H9 (cell line): ENCODE measurements at regions not wholly inside any gene's neighbourhood (a gene's known extent, or its start where the extent isn't known, plus 50 kb on each side); places are given as distances from the start of the nearest gene placed in this dataset.

Source experiments
- DNase-seq: peaks from one replicate; pipeline ENCODE4 v3.0.0-alpha.2; 2017
- H2AFZ ChIP-seq: one replicate; pipeline ENCODE4 v1.6.1; 2013; ENCODE audit warnings: mild to moderate bottlenecking, low read length, control low read depth, moderate library complexity
- H2AK5ac ChIP-seq: 2 replicates; pipeline ENCODE4 v1.6.1; 2013; ENCODE audit warnings: low read length, control low read depth, mixed read lengths; ENCODE audit not compliant: insufficient read length
- H2BK120ac ChIP-seq: one replicate; pipeline ENCODE4 v1.6.1; 2013; ENCODE audit warnings: low read depth, mild to moderate bottlenecking, low read length, control low read depth, inconsistent platforms; ENCODE audit not compliant: poor library complexity, severe bottlenecking
- H2BK12ac ChIP-seq: 2 replicates; pipeline ENCODE4 v1.6.1; 2013; ENCODE audit warnings: low read length, control low read depth, mixed read lengths, low read depth; ENCODE audit not compliant: insufficient read length
- H2BK15ac ChIP-seq: 2 replicates; pipeline ENCODE4 v1.6.1; 2013; ENCODE audit warnings: low read depth, low read length, control low read depth
- H2BK20ac ChIP-seq: one replicate; pipeline ENCODE4 v1.6.1; 2013; ENCODE audit warnings: low read depth, mild to moderate bottlenecking, low read length, control low read depth, inconsistent platforms; ENCODE audit not compliant: poor library complexity, severe bottlenecking
- H2BK5ac ChIP-seq: 2 replicates; pipeline ENCODE4 v1.6.1; 2013; ENCODE audit warnings: low read length, control low read depth, mixed read lengths; ENCODE audit not compliant: insufficient read length
- H3K14ac ChIP-seq: 2 replicates; pipeline ENCODE4 v1.6.1; 2013; ENCODE audit warnings: low read length, control low read depth; ENCODE audit not compliant: insufficient read depth
- H3K18ac ChIP-seq: 2 replicates; pipeline ENCODE4 v1.6.1; 2013; ENCODE audit warnings: low read depth, mild to moderate bottlenecking, mixed read lengths, low read length, control low read depth; ENCODE audit not compliant: insufficient read length
- H3K23ac ChIP-seq: 2 replicates; pipeline ENCODE4 v1.6.1; 2013; ENCODE audit warnings: low read length, control low read depth, mixed read lengths, low read depth; ENCODE audit not compliant: insufficient read length
- H3K23me2 ChIP-seq: 2 replicates; pipeline ENCODE4 v1.6.1; 2013; ENCODE audit warnings: low read depth, mild to moderate bottlenecking, mixed read lengths, low read length, control low read depth; ENCODE audit not compliant: insufficient read length, poor library complexity, severe bottlenecking
- H3K27ac ChIP-seq: 2 replicates; pipeline ENCODE4 v1.5.1; 2013; ENCODE audit warnings: low read length, control low read depth, mixed read lengths, low read depth; ENCODE audit not compliant: insufficient read length
- H3K27me3 ChIP-seq: 2 replicates; pipeline ENCODE4 v1.6.1; 2013; ENCODE audit warnings: low read length, control low read depth, inconsistent platforms; ENCODE audit not compliant: insufficient read depth
- H3K4ac ChIP-seq: 2 replicates; pipeline ENCODE4 v1.6.1; 2013; ENCODE audit warnings: low read depth, mild to moderate bottlenecking, control low read depth, inconsistent platforms, low read length, moderate library complexity
- H3K4me1 ChIP-seq: 2 replicates; pipeline ENCODE4 v1.6.1; 2013; ENCODE audit warnings: low read length, control low read depth, inconsistent platforms; ENCODE audit not compliant: insufficient read depth
- H3K4me2 ChIP-seq: 2 replicates; pipeline ENCODE4 v1.6.1; 2013; ENCODE audit warnings: low read length, control low read depth, mixed read lengths; ENCODE audit not compliant: insufficient read length, insufficient read depth
- H3K56ac ChIP-seq: 2 replicates; pipeline ENCODE4 v1.6.1; 2013; ENCODE audit warnings: low read depth, mild to moderate bottlenecking, mixed read lengths, low read length, control low read depth; ENCODE audit not compliant: insufficient read length
- H3K79me1 ChIP-seq: 2 replicates; pipeline ENCODE4 v1.6.1; 2013; ENCODE audit warnings: low read depth, mild to moderate bottlenecking, moderate library complexity, low read length, control low read depth, inconsistent platforms; ENCODE audit not compliant: insufficient read depth, poor library complexity, severe bottlenecking
- H3K79me2 ChIP-seq: 2 replicates; pipeline ENCODE4 v1.6.1; 2013; ENCODE audit warnings: low read length, control low read depth, inconsistent platforms; ENCODE audit not compliant: insufficient read depth
- H3K9ac ChIP-seq: 2 replicates; pipeline ENCODE4 v1.6.1; 2013; ENCODE audit warnings: low read length, control low read depth, mixed read lengths; ENCODE audit not compliant: insufficient read length; ENCODE audit errors: extremely low read depth
- H3K9me3 ChIP-seq: one replicate; pipeline ENCODE4 v1.6.1; 2013; ENCODE audit warnings: low read depth, low read length, inconsistent platforms; ENCODE audit not compliant: control insufficient read depth
- H3T11ph ChIP-seq: one replicate; pipeline ENCODE4 v1.6.1; 2013; ENCODE audit warnings: mild to moderate bottlenecking, low read length, control low read depth, inconsistent platforms
- H4K20me1 ChIP-seq: one replicate; pipeline ENCODE4 v1.6.1; 2013; ENCODE audit not compliant: control insufficient read depth, insufficient read length, insufficient read depth
- H4K5ac ChIP-seq: 2 replicates; pipeline ENCODE4 v1.6.1; 2013; ENCODE audit warnings: low read depth, mild to moderate bottlenecking, mixed read lengths, low read length, control low read depth; ENCODE audit not compliant: insufficient read length
- H4K8ac ChIP-seq: replicated peaks from 2 replicates; pipeline ENCODE4 v1.6.1; 2013; ENCODE audit warnings: low read length, control low read depth, mixed read lengths, low read depth; ENCODE audit not compliant: insufficient read length
- H4K91ac ChIP-seq: 2 replicates; pipeline ENCODE4 v1.6.1; 2013; ENCODE audit warnings: low read depth, mild to moderate bottlenecking, moderate library complexity, mixed read lengths, low read length, control low read depth; ENCODE audit not compliant: insufficient read length
- H3K27ac Mint-ChIP-seq, 3 experiments: 2 replicates in 2 of 3; 3 replicates in 1 of 3; pipeline ENCODE4 v1.8.0; 2020 to 2021; ENCODE audit warnings: mixed read lengths in 3 of 3, mild to moderate bottlenecking in 1 of 3, moderate library complexity in 1 of 3
- H3K27me3 Mint-ChIP-seq: 2 replicates; pipeline ENCODE4 v1.8.0; 2021; ENCODE audit warnings: low read depth, mild to moderate bottlenecking, moderate library complexity, mixed read lengths
- H3K36me3 Mint-ChIP-seq, 3 experiments: 2 replicates in 2 of 3; 3 replicates in 1 of 3; pipeline ENCODE4 v1.8.0; 2020 to 2021; ENCODE audit warnings: low read depth in 3 of 3, mixed read lengths in 3 of 3; ENCODE audit not compliant: insufficient read depth in 1 of 3
- H3K4me1 Mint-ChIP-seq, 2 experiments: 2 replicates each; pipeline ENCODE4 v1.8.0; 2020; ENCODE audit warnings: mixed read lengths in 2 of 2
- H3K4me3 Mint-ChIP-seq, 2 experiments: 2 replicates in 1 of 2; 3 replicates in 1 of 2; pipeline ENCODE4 v1.8.0; 2020 to 2021; ENCODE audit warnings: mild to moderate bottlenecking in 2 of 2, mixed read lengths in 2 of 2, moderate library complexity in 1 of 2
- H3K9me3 Mint-ChIP-seq, 2 experiments: 2 replicates in 1 of 2; 3 replicates in 1 of 2; pipeline ENCODE4 v1.8.0; 2020; ENCODE audit warnings: mild to moderate bottlenecking in 2 of 2, mixed read lengths in 2 of 2, moderate library complexity in 1 of 2
- CTCF ChIP-seq: fragments of 200-600 bp; sonication (generic); conservative IDR thresholded peaks from 3 replicates; pipeline ENCODE4 v1.8.0; 2021; ENCODE audit warnings: antibody characterized with exemption, mild to moderate bottlenecking
- WGBS: extraction: QIAGEN DNeasy Blood & Tissue Kit; methylation state at CpG from one replicate; pipeline ENCODE4 v1.1.7; 2013; ENCODE audit warnings: missing lambda C conversion rate, low lambda C conversion rate, mixed read lengths; ENCODE audit not compliant: insufficient read length; ENCODE audit errors: extremely low coverage; 5-methylcytosine and 5-hydroxymethylcytosine counted together

DNA sequence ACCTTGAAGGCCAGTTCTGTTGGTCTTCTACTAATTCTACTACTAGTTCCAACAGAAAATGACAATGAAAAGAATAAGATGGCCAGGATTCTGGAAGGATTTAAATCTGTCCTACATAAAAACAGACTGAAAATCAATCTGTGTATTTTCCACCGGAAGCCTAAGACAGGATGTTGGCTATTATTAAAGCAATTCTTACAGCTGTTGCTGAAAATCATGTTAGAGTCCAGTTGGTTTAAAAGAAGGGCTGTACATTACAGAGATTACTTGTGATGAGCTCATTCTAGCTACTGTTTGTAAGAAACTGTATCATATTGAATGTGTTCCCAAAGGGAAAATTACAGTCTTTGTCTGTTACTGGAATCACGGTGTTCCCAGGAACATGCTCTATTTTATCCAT, 54.8 kb upstream of the MAGEB16 start:
- H3K4me1 Mint-ChIP-seq = no peaks in the 10 kb centered on the region
- Histone ChIP-seq H3T11ph (no peak overlapping the region), H3K4ac (no peak overlapping the region), H2AFZ (no peak overlapping the region), H2BK20ac (no peak overlapping the region), H2BK120ac (no peak overlapping the region), H3K27me3 (no peaks in the 10 kb centered on the region; the same call in 1 of the 2 replicates), H2BK5ac (no peak overlapping the region), H3K27ac (no peak overlapping the region), H3K9ac (no peak overlapping the region), H3K79me2 (no peaks in the 10 kb centered on the region), H3K23ac (no peak overlapping the region), H2BK12ac (no peak overlapping the region), H4K91ac (no peak overlapping the region), H3K79me1 (no peaks in the 10 kb centered on the region), H4K20me1 (no peaks in the 10 kb centered on the region), H3K4me1 (no peaks in the 10 kb centered on the region), H4K8ac (no peak overlapping the region), H3K18ac (no peak overlapping the region), H3K23me2 (no peaks in the 10 kb centered on the region), H3K4me2 (no peak overlapping the region), H3K56ac (no peak overlapping the region), H3K9me3 (no peaks in the 10 kb centered on the region), H2BK15ac (no peak overlapping the region), H4K5ac (no peak overlapping the region), H2AK5ac (no peak overlapping the region), H3K14ac (no peak overlapping the region)
- H3K36me3 Mint-ChIP-seq = no peaks in the 10 kb centered on the region; a peak in 1 of 7 replicates
- no peak for DNase-seq
- WGBS = no CpG with 5 or more reads among the region's 2 CpGs
- no peak overlapping the region for H3K27ac Mint-ChIP-seq
- H3K27me3 Mint-ChIP-seq = peaks cover 17% of the 10 kb centered on the region
- no peak overlapping the region for H3K4me3 Mint-ChIP-seq
- TF ChIP-seq CTCF = no peak
- peaks cover 50% of the 10 kb centered on the region in 2 experiments for H3K9me3 Mint-ChIP-seq
